HG02678 (cell line): ENCODE measurements at regions not wholly inside any gene's neighbourhood (a gene's known extent, or its start where the extent isn't known, plus 50 kb on each side); places are given as distances from the start of the nearest gene placed in this dataset.

Source experiments
- ATAC-seq: cut with Tn5 transposase; IDR thresholded peaks from one replicate; pipeline ENCODE4 v1.9.1; 2021; ENCODE audit warnings: mild to moderate bottlenecking, moderate library complexity; ENCODE audit not compliant: unreplicated experiment

GRCh38 chr2:129740504-129740903, 239.0 kb upstream of the RAB6C start:
- ATAC-seq, result no peak

- ATAC-seq, result no peak
Observed at GRCh38 chr2:129741165-129741564, 238.3 kb upstream of the RAB6C start.

GRCh38 chr2:129741623-129742022, 237.8 kb upstream of the RAB6C start:
- ATAC-seq, result no peak

- no peak for ATAC-seq
Observed at GRCh38 chr2:129742415-129743180, 236.9 kb upstream of the RAB6C start.

- no peak for ATAC-seq
Observed at GRCh38 chr2:129744141-129744540, 235.3 kb upstream of the RAB6C start.

DNA sequence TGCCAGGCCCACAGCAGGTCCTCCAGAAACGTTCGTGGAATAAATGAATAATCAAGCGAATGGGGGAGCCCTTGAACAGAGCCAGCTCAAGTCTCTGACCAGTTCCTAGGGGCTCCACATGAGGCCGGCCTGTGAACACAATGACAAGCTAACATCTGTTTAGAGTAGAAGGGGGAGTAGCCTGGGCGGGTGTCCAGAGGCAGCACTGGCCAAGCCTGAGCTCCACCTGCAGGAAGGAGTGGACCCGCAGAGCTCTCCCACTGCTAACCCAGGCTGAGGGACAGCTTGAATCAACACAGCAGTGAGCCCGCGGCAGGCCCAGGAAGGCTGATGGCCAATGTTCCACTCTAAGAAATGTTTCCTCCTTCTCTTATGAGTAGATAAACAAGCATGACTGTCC, 234.8 kb upstream of the RAB6C start:
- ATAC-seq, result no peak

DNA sequence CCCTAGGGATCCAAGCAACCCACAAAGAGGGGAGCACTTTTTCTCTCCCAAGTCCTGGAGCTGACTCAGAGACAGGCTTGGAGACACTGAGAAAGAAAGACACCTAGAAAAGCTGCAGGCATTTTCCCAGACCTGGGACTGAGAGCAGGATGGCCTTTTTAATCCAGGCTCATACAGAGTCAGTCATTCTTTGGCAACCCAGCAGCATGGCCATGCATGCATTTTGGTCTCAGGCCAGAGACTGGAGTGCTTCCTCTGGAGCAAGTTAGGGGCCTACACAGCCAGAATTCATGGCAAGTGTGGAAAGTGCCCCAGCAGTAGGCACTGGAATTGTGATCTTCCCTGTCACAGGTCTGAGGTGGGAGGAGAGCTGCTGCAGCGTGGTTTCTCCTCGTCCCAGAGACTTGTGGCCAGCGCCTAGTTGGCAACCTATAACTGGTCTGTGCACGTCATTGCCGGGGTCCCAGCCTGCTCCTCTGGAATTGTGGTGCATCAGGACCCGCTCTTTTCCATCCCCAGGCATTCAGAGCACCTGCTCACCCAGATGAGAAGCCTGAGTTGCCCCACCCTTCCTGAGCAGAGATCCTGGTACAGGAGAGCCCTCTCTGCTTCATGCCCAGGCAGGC, 231.9 kb upstream of the RAB6C start:
- no peak for ATAC-seq

- ATAC-seq, result no peak
Observed at GRCh38 chr2:129748250-129748649, 231.2 kb upstream of the RAB6C start.

DNA sequence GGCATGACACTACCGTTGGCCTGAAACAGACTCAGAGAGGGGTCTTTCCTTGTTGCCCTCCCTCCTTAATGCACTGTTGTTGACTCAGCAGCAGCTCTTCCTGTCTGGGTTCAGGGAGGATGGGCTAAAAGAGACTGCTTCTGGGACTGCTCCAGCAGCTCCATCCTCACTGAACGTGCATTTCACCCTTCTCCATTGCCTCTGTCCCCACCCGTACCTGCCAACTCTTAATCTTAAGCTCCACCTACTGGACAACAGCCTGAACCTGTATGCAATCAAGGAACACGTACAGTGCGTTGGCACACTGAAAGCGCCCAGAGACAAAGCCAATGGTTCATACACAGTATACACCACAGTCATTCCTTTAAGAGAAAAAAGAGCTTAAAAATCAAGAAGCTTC, 230.8 kb upstream of the RAB6C start:
- ATAC-seq, result no peak

DNA sequence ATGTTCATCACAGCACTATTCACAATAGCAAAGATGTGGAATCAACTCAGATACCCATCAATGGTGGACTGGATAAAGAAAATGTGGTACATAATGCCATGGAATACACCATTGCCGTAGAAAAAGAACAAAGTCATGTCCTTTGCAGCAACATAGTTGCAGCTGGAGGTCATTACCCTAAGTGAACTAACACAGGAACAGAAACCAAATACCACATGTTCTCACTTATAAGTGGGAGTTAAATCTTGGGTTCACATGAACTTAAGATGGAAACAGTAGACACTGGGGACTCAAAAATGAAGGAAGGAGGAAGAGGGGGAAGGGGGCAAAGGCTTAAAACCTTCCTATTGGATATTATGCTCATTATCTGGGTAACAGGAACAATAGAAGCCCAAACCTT, 228.1 kb upstream of the RAB6C start:
- no peak for ATAC-seq

- ATAC-seq, result no peak
Observed at GRCh38 chr2:129752176-129752575, 227.3 kb upstream of the RAB6C start.

GRCh38 chr2:129752686-129753085, 226.8 kb upstream of the RAB6C start:
- ATAC-seq, result no peak

DNA sequence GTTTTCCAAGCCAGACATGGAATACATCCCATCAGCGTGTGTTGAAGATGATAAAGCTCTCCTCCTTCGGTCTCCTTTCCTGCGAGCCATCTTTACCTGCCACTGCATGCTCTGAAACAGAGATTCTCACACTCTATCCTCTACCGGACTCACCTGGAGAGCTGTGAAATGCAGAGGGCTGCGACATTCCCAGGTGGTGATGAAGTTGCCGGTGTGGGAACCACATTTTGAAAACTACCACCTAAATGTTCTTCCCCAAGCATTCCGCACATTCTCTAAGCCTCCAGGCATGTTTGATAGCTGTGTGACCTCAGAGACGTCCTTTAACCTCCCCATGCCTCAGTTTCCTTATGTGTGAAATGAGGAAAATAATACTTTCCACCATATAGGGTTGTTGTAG, 226.2 kb upstream of the RAB6C start:
- no peak for ATAC-seq

- no peak for ATAC-seq
Observed at GRCh38 chr2:129754421-129754820, 225.0 kb upstream of the RAB6C start.

DNA sequence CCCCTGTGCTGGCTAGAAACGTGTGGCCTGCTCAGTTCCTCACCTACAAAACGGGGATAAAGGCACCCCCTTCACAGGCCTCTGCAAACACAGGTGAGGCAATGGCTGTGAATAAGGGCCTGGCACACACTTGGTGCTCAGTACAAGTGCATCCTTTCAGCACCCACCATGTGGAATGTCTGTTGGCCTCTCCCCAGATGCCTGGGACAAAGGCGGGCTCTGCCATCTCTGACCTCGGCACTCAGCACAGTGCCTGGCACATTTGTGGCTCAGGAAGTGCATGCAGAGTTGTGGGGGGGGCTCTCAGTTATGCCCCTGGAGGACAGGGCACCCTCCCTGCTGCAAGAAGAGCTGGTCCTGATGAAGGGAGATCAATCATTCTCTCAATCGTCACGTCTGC, 224.6 kb upstream of the RAB6C start:
- no peak for ATAC-seq

- no peak for ATAC-seq
Observed at GRCh38 chr2:129755786-129756185, 223.7 kb upstream of the RAB6C start.

DNA sequence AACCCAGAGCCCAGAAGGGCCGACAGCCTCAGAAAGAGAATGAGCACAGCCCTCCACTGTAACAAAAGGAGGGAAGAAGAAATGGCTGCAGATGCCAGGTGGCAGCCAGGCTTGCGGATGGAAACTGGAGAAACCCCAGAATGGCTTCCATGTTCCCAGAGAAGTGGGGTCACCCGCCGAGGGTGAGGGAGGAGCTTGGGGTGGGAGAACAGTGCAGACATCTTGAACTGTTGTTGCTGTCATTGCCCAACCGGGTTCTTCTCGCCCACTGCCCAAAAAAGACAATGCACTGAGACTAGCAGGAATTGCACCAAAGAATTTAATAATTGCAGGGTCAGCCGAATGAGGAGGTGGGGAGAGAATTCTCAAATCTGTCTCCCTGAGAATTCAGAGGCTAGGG, 223.2 kb upstream of the RAB6C start:
- ATAC-seq, result no peak

DNA sequence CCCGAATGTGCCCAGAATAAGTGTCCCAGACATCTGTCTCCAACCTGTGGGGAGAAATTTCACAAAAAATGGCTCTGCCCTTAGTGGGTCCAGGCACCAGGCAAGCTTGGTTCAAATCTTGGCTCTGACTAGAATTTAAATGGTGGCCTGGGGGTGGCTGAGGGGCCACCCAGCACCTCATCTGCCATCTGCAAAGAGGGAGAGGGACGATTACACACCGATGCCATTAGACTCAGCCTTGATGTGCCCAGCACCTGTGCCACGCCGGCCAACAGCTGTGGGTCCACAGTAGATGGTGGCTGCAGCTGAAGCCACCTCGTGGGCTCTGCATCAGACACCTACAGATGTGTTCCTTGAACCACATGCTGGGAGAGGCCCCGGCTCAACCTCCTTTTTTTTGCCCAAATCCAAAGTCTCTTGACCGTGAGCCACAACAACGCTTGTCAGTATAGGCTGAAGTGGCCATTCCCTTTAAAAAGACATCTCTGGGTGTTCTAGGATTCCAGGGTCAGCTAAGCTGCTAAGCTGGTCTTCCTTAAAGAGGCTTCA, 222.0 kb upstream of the RAB6C start:
- no peak for ATAC-seq

DNA sequence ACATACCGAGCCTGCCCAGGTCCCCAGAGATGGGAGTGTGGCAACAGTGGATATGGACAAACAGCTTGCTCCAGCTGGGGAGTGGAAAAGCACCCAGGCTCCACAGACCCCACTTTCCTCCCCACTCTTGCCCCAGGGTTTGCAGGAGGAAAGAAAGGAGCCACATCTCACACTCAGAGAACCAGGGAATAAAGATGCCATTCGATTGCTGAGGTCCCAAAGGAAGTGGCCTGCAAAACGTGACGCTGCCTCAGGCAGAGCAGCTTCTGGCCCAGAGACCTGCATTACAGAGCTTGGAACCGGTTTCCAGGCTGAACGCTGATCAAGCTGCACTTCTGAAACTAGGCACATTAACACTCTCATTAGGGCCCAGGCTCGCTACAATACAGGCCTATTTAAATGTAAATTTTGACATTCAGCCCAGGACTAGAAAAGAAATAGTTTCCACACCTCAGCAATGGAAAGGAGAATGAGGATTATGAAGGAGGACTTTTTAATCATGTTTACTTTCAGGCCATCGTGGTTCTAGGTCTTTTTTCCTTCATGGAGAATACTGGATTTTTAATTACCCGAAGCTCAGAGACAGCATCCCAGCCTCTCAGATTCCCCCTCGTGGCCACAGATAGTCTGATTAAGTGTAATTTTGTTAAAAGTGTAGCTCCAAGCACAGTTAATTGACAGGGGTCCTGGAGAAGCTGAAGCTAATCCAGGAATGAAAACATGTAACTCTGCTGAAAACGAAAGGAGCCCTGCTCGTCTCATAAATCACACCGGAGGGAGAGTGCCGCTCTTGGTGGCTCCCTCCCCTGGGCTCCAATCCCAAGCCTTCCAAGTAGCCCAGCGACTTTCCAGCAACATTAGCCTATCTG, 221.3 kb upstream of the RAB6C start:
- no peak for ATAC-seq

GRCh38 chr2:129758784-129759471, 220.5 kb upstream of the RAB6C start:
- ATAC-seq, result no peak

- ATAC-seq, result no peak
Observed at GRCh38 chr2:129759472-129760010, 219.9 kb upstream of the RAB6C start.
